HUES64 (cell line): ENCODE measurements at regions not wholly inside any gene's neighbourhood (a gene's known extent, or its start where the extent isn't known, plus 50 kb on each side); places are given as distances from the start of the nearest gene placed in this dataset.

Experiments
- H3K27ac ChIP-seq: 2 replicates; pipeline ENCODE4 v1.7.0; 2013; ENCODE audit warnings: low read depth, low read length, inconsistent platforms
- H3K27me3 ChIP-seq: 2 replicates; pipeline ENCODE4 v1.6.1; 2013; ENCODE audit warnings: mild to moderate bottlenecking, low read length; ENCODE audit not compliant: insufficient read depth
- H3K36me3 ChIP-seq: 2 replicates; pipeline ENCODE4 v1.6.1; 2013; ENCODE audit warnings: mild to moderate bottlenecking, low read length; ENCODE audit not compliant: insufficient read depth
- H3K4me1 ChIP-seq: 2 replicates; pipeline ENCODE4 v1.6.1; 2013; ENCODE audit warnings: mild to moderate bottlenecking, low read length, moderate library complexity; ENCODE audit not compliant: insufficient read depth
- H3K4me3 ChIP-seq: 2 replicates; pipeline ENCODE4 v1.5.1; 2013; ENCODE audit warnings: mild to moderate bottlenecking, low read length, moderate library complexity
- H3K9ac ChIP-seq: 2 replicates; pipeline ENCODE4 v1.6.1; 2013; ENCODE audit warnings: mild to moderate bottlenecking, low read depth, low read length
- H3K9me3 ChIP-seq: 2 replicates; pipeline ENCODE4 v1.6.1; 2013; ENCODE audit warnings: low read depth, low read length; ENCODE audit not compliant: insufficient read depth
- WGBS: fragments of 150-250, 120-280 bp; methylation state at CpG from one replicate; pipeline ENCODE4 v1.1.7; 2013; ENCODE audit warnings: missing lambda C conversion rate; 5-methylcytosine and 5-hydroxymethylcytosine counted together

DNA sequence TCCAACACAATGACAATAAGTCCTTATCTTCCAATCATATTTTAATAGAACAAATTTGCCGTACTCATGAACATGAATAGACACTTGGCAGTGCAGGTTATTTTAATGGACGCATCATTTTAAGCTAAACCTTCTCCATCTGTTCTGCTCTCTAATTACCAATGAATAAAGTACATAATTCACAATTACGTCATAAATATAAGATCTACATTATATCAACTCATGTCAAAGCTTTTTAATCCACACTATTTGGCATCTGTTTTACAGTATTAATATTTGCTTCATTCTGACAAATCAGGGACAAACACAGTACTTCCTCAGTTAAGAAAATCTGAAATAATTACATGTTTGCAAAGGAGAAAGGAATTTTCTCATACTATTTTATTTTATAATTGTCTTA is 344.1 kb upstream of the DMAC1 start:
- Histone ChIP-seq H3K9me3 (no peaks in the 10 kb centered on the region), H3K4me3 (no peak overlapping the region), H3K27me3 (no peaks in the 10 kb centered on the region), H3K36me3 (no peaks in the 10 kb centered on the region), H3K9ac (no peak overlapping the region), H3K4me1 (peaks cover 4% of the 10 kb centered on the region; the same call in 1 of the 2 replicates), H3K27ac (no peak overlapping the region)
- WGBS = 97% methylated on average over 3 of the region's 3 CpGs

DNA sequence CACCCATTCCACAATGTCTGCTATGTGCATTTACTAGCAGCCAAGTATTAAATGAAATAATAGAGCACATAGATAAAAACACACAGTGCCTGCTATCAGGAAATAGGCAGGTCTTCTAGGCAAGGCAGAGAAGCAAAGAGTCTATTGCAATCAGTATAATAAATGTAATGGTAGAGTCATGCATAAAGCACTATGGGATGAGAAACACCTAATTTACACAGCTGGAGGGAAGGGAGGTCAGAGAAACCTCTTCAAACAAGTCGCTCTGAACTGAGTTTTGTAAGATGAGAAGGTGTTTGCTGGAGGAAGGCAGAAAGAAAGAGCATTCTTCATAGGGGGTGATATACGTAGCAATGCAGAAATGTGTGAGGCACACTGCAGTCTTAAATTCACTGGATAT is 341.0 kb upstream of the DMAC1 start:
- Histone ChIP-seq H3K36me3 (no peaks in the 10 kb centered on the region), H3K27me3 (no peaks in the 10 kb centered on the region), H3K9me3 (no peaks in the 10 kb centered on the region), H3K4me3 (no peak overlapping the region), H3K27ac (no peak overlapping the region), H3K4me1 (peaks cover 4% of the 10 kb centered on the region; the same call in 1 of the 2 replicates), H3K9ac (no peak overlapping the region)
- WGBS = 67% methylated on average over 2 of the region's 2 CpGs

DNA sequence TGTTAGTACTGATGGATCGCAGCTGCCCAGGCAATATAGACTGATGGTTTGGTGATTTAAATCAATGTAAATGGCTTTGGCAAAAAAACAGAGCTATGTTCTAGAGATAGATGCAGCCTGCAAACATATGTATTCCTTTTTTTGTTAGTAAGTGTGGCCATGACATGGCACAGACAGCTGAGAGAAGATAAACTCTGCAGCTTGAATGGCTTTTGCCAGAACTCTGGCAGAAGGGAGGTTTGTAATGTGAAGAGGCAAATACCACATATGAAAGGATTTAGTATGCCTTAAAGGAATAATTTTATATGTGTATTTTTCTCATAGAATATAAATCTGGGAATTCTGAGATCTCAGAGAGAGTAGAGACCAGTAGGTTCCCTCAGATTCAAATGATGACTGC is 340.2 kb upstream of the DMAC1 start:
- Histone ChIP-seq H3K27ac (no peak overlapping the region), H3K27me3 (no peaks in the 10 kb centered on the region), H3K36me3 (no peaks in the 10 kb centered on the region), H3K9ac (no peak overlapping the region), H3K4me1 (peaks cover 4% of the 10 kb centered on the region; the same call in 1 of the 2 replicates), H3K9me3 (no peaks in the 10 kb centered on the region), H3K4me3 (no peak overlapping the region)
- WGBS = 83% methylated on average over 1 of the region's 1 CpG

DNA sequence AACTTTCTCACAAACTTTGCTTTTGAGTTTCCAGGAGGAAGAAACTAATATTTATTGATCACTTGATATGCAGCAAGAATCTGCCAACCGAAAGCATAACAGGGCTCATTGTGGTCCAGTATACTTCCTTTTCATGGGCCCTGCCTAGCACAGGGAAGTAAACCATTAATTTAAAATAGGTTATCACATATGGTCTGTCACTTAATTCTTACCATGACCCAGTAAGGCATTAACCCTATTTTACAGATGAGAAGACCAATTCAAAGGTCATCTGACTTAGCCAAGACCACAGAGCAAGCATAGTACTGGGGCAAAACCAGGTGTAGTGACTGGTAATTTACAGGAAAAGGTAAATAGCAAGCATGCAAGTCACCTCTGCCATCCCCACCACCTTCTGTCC is 336.9 kb upstream of the DMAC1 start:
- no peak overlapping the region for H3K9ac ChIP-seq
- 100% methylated on average over 1 of the region's 1 CpG for WGBS
- H3K4me3 ChIP-seq = no peak overlapping the region
- no peaks in the 10 kb centered on the region for H3K27me3 ChIP-seq
- H3K9me3 ChIP-seq = no peaks in the 10 kb centered on the region
- H3K36me3 ChIP-seq = no peaks in the 10 kb centered on the region
- H3K4me1 ChIP-seq = peaks cover 4% of the 10 kb centered on the region; the same call in 1 of the 2 replicates
- H3K27ac ChIP-seq = no peak overlapping the region

DNA sequence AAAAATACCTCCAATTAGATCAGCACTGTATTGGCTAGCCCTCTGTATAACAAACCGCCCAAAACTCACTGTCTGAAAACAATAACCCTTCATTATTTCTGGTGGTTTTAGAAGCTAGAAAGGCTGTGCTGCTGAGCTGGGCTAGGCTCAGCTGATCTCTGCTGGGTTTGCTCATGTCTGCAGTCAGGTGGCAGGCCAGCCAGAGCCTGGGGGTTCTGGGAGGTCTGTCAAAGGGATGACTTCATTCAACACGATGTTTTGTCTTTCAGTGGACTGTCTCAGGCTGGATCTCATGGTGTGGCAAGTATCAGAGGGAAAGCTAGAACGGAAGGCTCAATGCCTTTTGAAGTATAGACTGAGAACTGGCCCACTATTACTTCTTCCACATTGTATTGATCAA is 335.1 kb upstream of the DMAC1 start:
- 88% methylated on average over 3 of the region's 3 CpGs for WGBS
- Histone ChIP-seq H3K9me3 (no peaks in the 10 kb centered on the region), H3K27me3 (no peaks in the 10 kb centered on the region), H3K4me1 (peaks cover 4% of the 10 kb centered on the region; the same call in 1 of the 2 replicates), H3K36me3 (no peaks in the 10 kb centered on the region), H3K4me3 (no peak overlapping the region), H3K27ac (no peak overlapping the region), H3K9ac (no peak overlapping the region)

DNA sequence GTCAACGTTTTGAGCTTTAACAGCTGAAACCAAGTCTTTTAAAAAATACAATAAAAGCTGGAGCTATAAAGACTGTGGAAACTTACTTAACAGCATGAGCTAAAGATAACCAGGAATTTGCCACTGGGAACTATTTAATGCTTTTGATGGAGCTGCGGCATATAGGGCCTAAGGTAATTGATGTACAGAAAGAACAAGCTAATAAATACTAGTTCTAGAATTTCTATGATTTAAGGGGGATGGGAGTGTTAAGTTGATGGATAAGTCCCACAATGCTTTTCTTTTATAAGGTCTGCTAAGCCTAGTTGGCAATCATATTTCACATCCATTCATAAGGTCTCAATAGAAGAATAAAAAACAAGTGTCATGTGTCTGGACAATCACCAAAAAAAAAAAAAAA is 334.0 kb upstream of the DMAC1 start:
- Histone ChIP-seq H3K4me3 (no peak overlapping the region), H3K27me3 (no peaks in the 10 kb centered on the region), H3K4me1 (no peaks in the 10 kb centered on the region), H3K36me3 (no peaks in the 10 kb centered on the region), H3K9me3 (no peaks in the 10 kb centered on the region), H3K9ac (no peak overlapping the region), H3K27ac (no peak overlapping the region)
- 89% methylated on average over 1 of the region's 2 CpGs for WGBS

DNA sequence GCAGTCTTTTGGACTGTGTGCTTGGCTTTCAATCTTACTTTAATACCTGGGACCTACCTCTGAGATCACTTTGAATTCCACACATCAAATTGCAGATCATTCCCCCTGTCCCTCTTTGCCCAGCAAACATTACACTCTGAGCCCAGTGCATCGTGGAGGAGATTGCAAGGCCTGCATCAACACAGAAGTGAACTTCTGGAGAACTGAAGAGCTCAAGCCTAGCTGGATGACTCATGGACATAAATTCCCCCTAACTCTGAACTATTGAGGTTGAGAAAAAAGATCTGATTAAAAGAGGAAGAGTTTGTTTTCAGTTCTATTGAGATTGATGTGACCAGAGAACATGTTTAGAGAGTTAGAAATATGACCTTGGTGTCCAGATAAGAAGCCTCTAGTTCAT is 316.0 kb upstream of the DMAC1 start:
- Histone ChIP-seq H3K9ac (no peak overlapping the region), H3K4me1 (0 out of 2 replicates have a peak, but pooled peaks cover 7% of the 10 kb centered on the region), H3K27ac (no peak overlapping the region), H3K9me3 (no peaks in the 10 kb centered on the region), H3K4me3 (no peak overlapping the region), H3K27me3 (no peaks in the 10 kb centered on the region), H3K36me3 (no peaks in the 10 kb centered on the region)
- WGBS = 91% methylated on average over 1 of the region's 1 CpG

DNA sequence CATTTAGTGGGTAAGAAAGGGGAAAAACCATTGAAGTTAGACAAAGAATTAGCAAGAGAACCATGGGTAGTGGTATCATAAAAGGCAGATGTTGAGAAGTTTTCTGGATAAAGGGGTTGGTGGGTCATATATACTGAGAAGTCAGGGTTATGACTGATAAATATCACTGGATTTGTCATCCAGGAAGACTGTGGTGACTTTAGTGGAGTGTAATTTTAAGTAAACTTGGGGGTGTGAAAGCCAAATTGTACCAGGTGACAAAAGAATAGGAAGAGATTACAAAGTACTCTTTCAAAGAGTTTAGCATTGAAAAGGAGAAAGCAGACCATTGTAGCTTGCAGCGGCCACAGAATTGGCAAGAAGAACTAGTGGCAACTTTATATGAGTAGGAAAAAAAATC is 315.2 kb upstream of the DMAC1 start:
- no peak overlapping the region for H3K9ac ChIP-seq
- H3K4me1 ChIP-seq = 0 out of 2 replicates have a peak, but pooled peaks cover 7% of the 10 kb centered on the region
- no CpG with 5 or more reads among the region's 1 CpG for WGBS
- no peak overlapping the region for H3K4me3 ChIP-seq
- no peaks in the 10 kb centered on the region for H3K27me3 ChIP-seq
- H3K36me3 ChIP-seq = no peaks in the 10 kb centered on the region
- H3K27ac ChIP-seq = no peak overlapping the region
- no peaks in the 10 kb centered on the region for H3K9me3 ChIP-seq

DNA sequence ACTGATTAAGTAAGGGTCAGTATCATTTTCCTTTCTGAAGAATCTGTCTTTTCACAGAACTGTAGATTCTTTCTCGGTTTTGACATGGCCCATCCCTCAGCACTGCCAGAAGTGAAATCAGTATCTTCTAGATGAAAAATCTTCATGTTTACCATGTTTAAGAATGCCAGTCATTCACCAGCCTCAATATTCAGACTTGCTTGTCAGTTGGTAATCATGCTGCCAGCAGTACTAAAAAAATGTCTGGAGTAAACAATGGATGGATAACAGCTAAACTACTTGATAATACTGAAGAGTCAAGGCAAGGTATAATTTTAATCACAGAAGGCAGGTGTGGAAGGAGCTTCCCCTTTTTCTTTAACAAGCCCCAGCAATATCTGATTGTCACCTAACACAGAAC is 306.8 kb upstream of the DMAC1 start:
- H3K27ac ChIP-seq = no peak overlapping the region
- H3K36me3 ChIP-seq = no peaks in the 10 kb centered on the region
- 85% methylated on average over 1 of the region's 1 CpG for WGBS
- no peak overlapping the region for H3K4me3 ChIP-seq
- H3K27me3 ChIP-seq = no peaks in the 10 kb centered on the region
- H3K9ac ChIP-seq = no peak overlapping the region
- no peaks in the 10 kb centered on the region for H3K9me3 ChIP-seq
- 0 out of 2 replicates have a peak, but pooled peaks cover under 1% of the 10 kb centered on the region for H3K4me1 ChIP-seq

DNA sequence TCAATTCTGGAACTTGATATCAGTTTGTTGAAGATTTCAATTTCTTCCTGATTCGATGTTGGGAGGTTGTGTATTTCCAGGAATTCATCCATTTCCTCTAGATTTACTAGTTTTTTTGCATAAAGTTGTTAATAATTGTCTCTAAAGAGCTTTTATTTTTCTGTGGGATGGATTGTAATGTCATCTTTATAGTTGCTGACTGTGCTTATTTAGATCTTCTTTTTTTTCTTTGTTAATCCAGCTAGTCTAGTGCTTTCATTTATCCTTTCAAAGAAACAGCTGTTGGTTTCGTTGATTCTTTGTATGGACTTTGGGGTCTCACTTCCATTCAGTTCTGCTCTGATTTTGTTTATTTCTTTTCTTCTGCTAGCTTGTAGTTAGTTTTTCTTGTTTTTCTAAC is 302.0 kb upstream of the DMAC1 start:
- Histone ChIP-seq H3K4me3 (no peak overlapping the region), H3K9me3 (no peaks in the 10 kb centered on the region), H3K9ac (no peak overlapping the region), H3K27ac (no peak overlapping the region), H3K4me1 (no peaks in the 10 kb centered on the region), H3K36me3 (no peaks in the 10 kb centered on the region), H3K27me3 (no peaks in the 10 kb centered on the region)
- 80% methylated on average over 2 of the region's 2 CpGs for WGBS

DNA sequence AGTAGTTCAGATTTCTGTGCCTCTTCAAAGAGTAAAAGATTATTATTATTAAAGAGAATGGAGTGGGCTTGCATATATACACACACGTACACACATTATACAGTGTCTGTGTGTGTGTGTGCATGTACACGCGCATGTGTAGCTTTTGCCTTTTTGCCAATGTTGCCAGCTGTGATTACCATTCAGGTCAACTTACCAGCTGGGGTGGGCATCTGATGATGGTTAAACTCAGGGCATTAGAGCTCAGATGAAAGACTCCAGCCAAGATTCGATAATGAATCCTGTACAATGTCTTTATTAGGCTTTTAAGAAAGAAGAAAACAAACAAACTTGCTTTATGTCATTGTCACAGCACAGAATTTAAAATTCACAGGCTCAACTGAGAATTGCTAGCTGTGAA is 296.5 kb upstream of the DMAC1 start:
- no peaks in the 10 kb centered on the region for H3K4me1 ChIP-seq
- 98% methylated on average over 4 of the region's 4 CpGs for WGBS
- no peaks in the 10 kb centered on the region for H3K36me3 ChIP-seq

DNA sequence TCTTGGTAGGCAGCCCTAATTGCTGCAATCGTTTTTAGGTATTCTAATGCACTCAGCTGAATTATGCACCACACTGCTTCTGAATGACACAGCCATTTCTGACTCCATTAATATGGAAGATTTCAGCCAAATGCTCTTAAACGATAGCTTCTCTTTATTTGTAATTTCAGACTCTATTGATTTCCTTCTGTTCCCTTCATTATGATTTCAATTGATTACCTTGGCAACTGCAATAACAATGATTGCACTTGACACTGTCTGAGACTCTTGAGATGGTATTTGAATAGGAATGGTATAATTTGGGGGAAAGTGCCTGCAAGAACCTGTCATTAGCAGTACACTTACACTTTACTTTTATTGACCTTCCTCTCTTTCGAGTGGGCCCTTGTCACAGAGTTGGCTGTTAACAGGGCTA is 296.1 kb upstream of the DMAC1 start:
- no peak overlapping the region for H3K27ac ChIP-seq
- 89% methylated on average over 3 of the region's 3 CpGs for WGBS
- no peaks in the 10 kb centered on the region for H3K36me3 ChIP-seq
- no peak overlapping the region for H3K4me3 ChIP-seq
- H3K9me3 ChIP-seq = no peaks in the 10 kb centered on the region
- H3K27me3 ChIP-seq = no peaks in the 10 kb centered on the region
- H3K9ac ChIP-seq = no peak overlapping the region
- no peaks in the 10 kb centered on the region for H3K4me1 ChIP-seq

More for the DNA sequence above, 296.5 kb upstream of the DMAC1 start:
- H3K9me3 ChIP-seq = no peaks in the 10 kb centered on the region
- no peaks in the 10 kb centered on the region for H3K27me3 ChIP-seq
- H3K4me3 ChIP-seq = no peak overlapping the region
- no peak overlapping the region for H3K9ac ChIP-seq
- H3K27ac ChIP-seq = no peak overlapping the region
